NCI-H1417 treated with DMSO at 0.1 percent for 48 hours (cell line): ENCODE measurements at regions not wholly inside any gene's neighbourhood (a gene's known extent, or its start where the extent isn't known, plus 50 kb on each side); places are given as distances from the start of the nearest gene placed in this dataset.

Experiments
- DNase-seq: peaks from one replicate; lab custom pipeline; 2025; lab: John Stamatoyannopoulos, UW

- no peak for DNase-seq
Observed at GRCh38 chr12:89919241-89919906, 210.7 kb upstream of the ATP2B1 start.

GRCh38 chr12:89918172-89918846, 209.7 kb upstream of the ATP2B1 start:
- DNase-seq, result no peak

DNA sequence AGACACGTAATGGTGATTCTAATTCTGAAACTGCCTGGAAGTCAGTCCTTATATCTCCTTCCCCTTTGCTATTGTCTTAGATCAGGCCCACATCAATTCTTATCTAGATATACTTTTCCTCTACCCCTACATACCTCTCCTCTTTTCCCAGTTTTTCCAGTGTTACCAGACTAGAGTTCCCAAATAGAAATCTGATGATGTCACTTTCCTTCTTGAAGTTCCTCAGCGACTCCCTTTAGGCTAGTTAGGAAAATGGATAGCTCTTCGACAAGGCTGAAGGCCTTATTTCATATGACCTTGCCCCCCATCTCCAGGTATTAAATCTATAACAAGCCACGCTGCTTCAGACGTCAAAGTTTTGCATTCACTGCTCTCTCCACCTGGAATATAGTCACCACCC, 201.1 kb upstream of the ATP2B1 start:
- no peak for DNase-seq

DNA sequence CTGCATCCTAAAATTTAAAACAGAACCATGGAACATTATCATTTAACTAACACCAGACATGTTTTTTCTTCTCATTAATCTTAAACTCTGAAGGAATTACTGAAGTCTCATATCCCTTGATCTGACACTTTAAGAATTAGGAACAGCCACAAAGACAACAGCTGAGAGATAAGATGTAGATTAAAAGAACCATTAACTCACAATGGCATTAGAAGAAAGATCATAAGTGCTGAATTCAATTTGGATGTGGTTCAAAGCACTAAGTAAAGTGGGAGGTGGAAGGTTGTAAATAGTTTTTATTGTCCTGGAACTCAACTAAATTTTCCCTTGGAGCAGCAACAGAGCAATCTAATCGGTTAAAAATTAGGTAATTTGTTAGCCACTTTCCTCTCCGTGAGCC, 199.0 kb upstream of the ATP2B1 start:
- no peak for DNase-seq

DNA sequence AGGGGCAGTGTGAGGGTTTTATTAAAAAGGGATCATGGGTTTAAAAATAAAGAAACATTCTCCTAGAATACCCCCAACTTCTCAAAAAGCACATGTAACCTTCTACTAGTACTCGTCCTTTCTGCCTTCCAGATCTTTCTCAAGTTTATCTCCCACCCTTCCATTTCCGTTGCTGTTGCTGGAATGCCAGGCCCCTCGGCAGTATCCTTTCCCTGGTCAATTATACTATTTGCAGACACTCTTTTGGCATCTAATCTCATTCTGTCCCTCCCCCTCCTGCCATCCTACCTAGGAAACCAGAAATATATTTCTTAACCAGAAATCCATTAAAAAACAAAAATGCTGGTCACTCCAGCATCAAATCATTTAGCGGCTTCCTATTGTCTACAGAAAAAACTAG, 198.2 kb upstream of the ATP2B1 start:
- DNase-seq, result no peak

DNA sequence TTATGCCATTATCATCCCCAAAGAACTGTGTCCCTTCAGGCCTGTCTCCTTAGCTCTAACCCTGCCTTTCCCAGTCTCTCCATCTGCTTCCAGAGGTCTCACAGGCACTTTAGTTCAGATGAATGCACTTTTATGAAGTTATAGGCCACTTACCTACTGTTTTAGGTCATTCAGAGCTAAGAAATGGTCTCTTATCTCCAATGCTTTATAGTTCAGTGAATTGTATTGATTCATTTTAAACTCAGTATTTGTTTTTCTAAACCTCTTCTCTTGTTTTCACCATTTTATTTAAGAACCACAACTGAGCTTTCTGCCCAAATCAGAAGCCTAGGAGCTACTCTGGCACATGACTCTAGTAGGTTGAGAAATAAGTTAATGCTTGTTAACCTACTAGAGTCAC, 197.5 kb upstream of the ATP2B1 start:
- DNase-seq, result no peak

DNA sequence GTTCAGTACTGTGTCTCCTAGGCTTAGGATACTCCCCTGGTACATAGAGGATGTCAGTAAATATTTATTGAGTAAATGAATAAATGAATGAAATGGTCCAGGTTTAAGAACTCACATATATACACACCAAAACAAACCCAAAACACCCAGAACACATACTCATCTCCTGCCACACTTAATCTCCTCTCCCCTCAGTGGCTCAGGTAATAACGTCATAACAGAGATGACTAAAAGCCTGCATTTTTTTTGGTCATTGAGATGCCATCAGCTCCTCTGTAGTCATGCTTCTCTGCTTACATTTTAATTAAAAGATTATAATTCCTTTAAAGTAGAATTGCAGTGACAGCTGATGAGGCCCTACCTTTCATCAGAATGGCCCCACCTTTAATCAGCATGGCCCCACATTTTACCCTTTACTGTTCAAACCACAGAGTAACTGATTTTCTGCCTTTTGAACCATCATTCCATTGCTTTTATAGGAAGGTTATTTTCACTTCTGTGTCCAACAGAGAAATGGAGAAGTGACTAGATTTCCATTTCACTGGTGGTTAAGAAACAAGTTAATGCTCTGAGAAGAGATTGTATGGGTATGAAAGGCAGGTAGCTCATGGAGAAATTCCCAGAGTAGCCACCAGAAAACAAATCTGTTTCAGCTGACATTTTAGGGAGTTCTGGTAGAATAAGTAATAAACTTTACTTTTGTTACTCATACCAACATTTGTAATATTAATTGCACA, 193.4 kb upstream of the ATP2B1 start:
- no peak for DNase-seq

GRCh38 chr12:89901319-89901718, 192.7 kb upstream of the ATP2B1 start:
- DNase-seq, result no peak

GRCh38 chr12:89899651-89900050, 191.0 kb upstream of the ATP2B1 start:
- DNase-seq, result no peak

DNA sequence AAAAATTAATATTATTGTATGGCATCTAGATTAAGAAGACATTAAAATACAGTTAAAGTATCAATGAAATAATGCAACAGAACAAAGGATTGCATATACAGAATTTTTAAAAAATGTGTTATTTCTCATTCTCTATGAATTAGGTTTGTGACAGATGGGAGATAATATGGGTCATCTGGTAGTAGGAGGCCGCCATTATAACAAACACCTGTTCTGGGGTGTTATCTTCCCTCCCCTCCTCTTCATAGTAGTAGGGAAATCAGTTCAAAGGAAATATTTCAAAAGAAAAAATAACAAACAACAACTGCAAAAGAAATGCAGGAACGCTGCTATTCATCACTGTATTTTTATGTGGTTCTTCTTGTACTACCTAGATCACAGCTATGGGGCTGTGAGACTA, 187.0 kb upstream of the ATP2B1 start:
- no peak for DNase-seq

GRCh38 chr12:89895101-89895500, 186.5 kb upstream of the ATP2B1 start:
- no peak for DNase-seq

- DNase-seq, result no peak
Observed at GRCh38 chr12:89893972-89894706, 185.5 kb upstream of the ATP2B1 start.

DNA sequence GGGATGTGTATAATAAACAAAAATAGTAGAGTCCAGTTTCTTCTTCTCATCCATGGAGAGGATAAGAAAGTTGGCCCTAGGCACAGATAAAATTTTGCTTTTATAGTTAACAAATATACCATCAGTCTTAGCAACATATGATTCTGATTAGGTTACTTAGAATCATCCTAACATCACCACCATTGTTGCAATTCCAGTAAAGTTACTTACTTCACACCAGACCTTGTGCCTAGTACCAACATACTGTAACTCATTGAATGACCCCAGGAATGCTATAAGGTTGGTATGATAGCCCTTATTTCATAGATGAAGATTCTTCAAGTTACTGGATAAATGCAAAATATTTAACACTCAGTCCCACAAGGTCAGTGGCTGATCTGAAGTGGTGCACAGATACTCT, 183.8 kb upstream of the ATP2B1 start:
- DNase-seq, result no peak

GRCh38 chr12:89891933-89892332, 183.3 kb upstream of the ATP2B1 start:
- DNase-seq, result no peak

- no peak for DNase-seq
Observed at GRCh38 chr12:89890161-89890560, 181.5 kb upstream of the ATP2B1 start.

DNA sequence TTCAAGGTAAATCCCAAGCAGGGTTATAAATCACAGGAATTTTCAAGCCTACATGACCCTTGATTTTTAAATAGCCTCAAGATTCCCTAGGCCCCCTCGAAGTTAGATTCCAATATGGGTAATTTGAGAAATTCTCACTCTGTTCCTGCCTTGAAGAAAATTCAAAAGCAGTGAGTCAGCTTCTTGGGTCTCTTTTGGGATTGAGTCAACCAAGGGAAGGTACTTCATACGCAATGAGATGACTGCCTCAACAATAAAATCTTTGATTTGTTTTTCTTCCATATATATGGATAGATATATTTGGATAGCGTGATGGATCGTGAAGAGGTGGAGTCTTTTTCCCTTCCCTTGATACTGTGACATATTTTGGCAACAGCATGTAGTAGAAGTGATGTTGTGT, 180.4 kb upstream of the ATP2B1 start:
- DNase-seq, result no peak

- no peak for DNase-seq
Observed at GRCh38 chr12:89884952-89885351, 176.3 kb upstream of the ATP2B1 start.

DNA sequence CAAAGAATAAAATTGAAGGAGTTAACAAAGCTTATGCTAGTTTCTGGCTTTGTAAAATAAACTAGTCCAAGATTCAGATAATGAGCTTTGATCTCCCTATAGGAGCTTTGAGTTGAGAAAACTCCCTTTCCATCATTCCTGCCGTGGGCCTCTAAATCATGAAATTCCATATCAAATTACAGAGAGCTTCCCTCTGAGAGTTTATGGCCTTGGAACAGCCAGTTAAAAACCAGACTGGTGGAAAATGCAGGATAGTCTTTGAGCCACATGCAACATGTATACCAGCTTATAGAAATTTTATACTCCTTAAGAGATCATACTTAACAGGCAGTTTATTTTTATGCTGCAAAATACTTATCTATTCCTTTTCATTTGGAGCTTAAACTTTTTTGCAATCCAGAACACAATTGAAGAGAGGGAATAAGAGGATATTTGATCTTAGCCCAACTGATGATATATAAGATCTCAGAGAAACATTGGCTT, 175.8 kb upstream of the ATP2B1 start:
- no peak for DNase-seq

GRCh38 chr12:89883630-89884389, 175.2 kb upstream of the ATP2B1 start:
- peak; percentile 53 for DNase-seq

DNA sequence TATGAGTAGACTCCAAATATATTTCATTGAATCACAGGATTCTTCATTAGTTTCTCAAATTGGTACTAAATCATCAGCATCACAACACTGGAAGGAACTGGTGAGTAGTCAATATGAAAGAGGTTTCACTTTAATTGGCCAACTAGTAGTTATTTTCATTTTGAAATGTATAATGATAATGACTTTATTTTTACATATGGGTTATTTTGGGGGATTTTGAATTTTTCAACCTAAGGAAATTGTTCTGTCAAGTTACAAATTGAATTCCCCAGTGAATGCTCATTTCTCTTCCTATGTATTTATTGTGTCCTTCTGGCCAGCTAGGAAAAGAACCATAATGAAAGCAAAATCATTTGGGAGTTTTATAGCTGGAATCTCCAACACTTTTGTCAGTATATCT, 174.2 kb upstream of the ATP2B1 start:
- DNase-seq, result no peak

DNA sequence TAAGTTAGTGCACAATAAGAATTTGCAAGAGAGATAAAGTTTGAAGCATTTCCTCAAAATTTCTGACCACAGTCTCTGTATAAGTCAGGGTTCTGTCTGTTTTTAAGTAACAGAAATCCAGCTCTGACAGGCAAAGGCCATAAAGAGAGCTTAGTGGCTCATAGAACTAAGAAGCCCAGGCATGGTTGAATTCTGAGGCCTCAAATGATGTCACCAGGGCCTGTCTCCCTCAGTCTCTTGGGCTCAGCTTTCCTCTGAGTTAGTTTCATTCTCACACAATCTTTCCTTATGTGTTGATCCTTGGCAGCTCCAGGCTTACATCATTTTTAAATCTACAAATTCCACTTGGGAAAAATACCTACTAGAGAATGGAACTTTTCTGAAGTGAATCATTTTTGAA, 173.4 kb upstream of the ATP2B1 start:
- no peak for DNase-seq
